HG03039 (cell line): ENCODE measurements at regions not wholly inside any gene's neighbourhood (a gene's known extent, or its start where the extent isn't known, plus 50 kb on each side); places are given as distances from the start of the nearest gene placed in this dataset.

Source experiments
- ATAC-seq: cut with Tn5 transposase; IDR thresholded peaks from one replicate; pipeline ENCODE4 v1.9.1; 2021; ENCODE audit warnings: mild to moderate bottlenecking, moderate library complexity; ENCODE audit not compliant: unreplicated experiment

- ATAC-seq, result no peak
Measured at GRCh38 chr15:48038221-48038620, 82.6 kb upstream of the SLC24A5 start.

- ATAC-seq, result no peak
Measured at GRCh38 chr15:48040166-48040817, 80.5 kb upstream of the SLC24A5 start.

- no peak for ATAC-seq
Measured at GRCh38 chr15:48041454-48041853, 79.3 kb upstream of the SLC24A5 start.

DNA sequence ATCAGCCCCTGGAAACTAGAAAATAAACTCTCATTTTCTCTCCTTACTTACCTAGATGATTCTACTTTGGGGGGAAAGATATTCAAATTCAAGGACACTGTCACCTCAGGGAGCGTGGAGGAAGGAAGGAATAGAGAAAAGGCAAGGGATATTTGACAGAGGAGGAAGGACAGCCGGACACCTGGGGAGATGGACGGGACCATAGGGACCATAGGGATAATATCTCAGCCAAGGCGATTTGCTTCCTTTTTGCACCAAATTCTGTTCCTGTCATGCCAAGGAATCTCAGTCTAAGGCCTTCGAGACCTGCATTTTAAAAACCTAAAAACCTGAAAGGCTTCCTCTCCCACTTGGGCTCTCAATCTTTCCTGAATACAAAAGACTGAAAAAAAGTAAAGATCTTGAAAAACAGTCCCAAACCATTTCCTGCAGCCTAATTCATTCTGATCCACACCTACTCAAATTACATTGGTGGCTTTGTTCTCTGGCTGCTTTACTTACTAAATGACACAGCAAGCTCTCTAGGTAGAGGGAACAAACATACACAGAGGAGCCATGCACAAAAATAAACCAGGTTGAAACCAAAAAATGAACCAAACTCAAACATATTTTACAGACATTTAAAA, 73.9 kb upstream of the SLC24A5 start:
- no peak for ATAC-seq

DNA sequence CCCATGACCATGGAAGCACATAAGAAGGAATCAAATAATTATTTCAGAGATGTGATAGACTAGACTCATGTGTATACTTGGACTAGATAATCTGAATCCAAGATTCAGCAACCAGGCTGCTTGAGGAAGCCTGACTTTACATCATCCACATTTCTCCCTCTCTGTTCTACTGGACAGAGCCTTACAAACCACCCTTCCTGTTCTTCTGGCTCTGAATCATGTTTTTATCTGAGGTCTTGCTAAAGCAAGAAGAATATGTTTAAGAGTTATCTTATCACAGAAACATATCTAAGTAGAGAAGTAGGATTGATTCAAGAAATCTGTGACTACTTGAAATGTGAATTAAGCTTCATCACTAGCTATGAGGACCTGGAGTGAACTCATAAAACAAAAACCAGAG, 71.1 kb upstream of the SLC24A5 start:
- no peak for ATAC-seq

- no peak for ATAC-seq
Measured at GRCh38 chr15:48052946-48053345, 67.8 kb upstream of the SLC24A5 start.

- no peak for ATAC-seq
Measured at GRCh38 chr15:48058371-48058770, 62.4 kb upstream of the SLC24A5 start.

DNA sequence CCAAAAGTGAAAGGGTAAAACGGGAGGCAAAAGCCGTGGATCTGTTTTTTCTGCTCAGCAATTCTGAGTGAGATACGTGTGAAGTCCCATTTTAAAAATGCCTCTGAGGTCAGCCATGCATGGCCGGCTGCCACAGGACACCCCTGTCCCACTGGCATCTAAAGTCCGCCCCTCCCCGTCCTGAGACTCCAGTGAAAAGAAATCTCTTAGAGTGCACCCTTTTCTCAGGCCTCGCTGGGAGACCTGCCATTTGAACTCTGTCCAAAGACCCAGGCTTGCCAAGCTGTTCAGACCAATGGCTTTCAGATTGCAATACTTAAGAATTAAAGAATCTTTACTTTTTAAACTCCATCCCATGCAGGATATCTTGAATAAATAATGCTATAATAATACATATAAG, 61.0 kb upstream of the SLC24A5 start:
- no peak for ATAC-seq

DNA sequence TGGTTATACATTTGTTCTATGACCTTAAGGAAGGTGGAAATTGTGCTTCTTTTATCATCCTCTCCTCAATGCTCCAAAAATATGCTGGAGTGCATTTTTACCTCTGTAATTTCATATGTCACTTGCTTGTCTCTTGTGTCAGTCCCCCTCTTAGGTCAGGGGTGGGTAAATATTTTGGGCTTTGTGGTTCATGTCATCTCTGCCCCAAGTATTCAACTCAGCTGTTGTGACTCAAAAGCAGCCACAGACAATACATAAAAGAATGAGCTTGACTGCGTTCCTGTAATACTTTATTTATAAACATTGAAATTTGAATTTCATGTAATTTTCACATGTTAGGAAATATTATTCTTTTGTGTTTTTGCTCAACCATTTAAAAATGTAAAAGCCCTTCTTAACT, 60.4 kb upstream of the SLC24A5 start:
- ATAC-seq, result no peak

GRCh38 chr15:48061605-48062004, 59.2 kb upstream of the SLC24A5 start:
- ATAC-seq, result no peak

DNA sequence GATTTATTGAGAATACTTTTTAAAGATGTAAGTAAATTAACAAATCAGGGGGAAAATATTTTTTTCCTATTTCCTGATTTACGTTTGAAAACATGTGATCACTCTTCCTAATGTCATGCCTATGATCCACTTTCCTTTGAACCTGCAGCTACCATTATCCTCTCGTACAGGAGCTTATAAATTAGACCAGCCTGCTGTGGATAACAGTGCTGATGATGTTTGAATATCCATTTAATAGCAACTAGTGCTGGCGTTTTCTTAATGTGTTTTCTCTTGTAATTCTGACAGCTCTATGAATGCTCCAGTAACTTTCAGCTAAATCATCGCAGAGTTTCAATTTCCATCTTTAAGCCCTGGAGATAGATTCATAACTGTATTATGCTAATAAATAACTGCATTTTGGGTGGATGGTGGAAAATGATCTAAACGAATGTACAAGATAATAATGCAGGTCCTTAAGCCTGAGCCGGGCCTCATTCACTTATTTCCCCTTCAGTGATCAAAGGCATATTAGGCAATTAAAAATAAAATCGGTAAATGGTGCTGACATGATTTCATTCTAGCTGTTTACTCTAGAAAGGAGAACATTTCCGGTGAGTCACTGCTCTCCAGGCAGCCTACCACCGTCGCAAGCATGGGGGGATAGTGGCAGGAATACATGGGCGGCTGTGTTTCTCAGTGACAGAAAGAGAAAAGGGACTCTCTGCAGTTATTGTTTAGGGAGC, 58.5 kb upstream of the SLC24A5 start:
- no peak for ATAC-seq

DNA sequence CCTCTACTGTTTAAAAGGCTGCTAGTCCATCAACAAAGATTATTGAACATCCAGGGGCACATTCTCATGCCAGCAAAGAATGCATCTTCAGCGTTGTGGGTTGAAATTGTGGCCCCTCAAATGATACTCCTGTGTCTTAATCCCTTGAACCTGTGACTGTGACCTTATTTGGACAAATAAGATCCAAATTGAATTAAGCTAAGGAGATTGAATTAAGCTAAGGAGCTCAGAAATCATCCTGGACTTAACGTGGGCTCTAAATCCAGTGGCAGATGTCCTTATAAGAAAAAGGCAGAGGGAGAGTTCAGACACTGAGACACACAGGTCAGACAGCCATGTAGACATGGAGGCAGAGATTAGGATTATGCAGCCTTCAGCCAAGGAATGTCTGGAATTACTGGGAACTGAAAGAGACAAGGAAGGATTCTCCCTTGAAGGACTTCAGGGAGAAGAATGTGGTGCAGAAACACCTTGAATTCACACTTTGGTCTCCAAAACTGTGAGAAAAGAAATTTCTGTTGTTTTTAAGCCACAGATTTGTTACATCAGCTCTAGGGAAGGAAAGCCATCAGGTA, 57.3 kb upstream of the SLC24A5 start:
- ATAC-seq, result no peak

GRCh38 chr15:48064421-48064820, 56.4 kb upstream of the SLC24A5 start:
- ATAC-seq, result no peak

DNA sequence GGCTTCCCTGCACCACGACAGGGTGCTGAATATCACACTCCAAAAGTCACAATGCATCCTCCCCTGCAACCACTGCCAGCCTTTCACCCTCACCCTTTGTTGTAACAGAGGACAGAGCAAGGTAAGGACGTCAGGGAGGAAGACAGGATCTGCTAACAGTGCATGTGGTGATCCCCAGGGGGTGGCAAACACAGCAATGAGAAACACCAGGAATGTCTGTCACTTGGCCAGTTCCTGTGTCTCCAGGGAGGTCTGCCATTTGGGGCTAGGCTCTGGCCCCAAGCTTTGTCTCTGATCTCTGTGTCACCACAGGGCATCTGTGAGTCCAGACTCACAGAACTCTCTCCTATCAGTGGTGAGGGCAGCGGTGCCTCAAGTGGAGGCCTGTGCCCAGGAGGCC, 54.3 kb upstream of the SLC24A5 start:
- ATAC-seq, result no peak
